ENCODE measurements at regions not wholly inside any gene's neighbourhood (a gene's known extent, or its start where the extent isn't known, plus 50 kb on each side); places are given as distances from the start of the nearest gene placed in this dataset.
A peak's percentile ranks its signal among the peaks of the same experiment; 100 is the strongest.

DNA sequence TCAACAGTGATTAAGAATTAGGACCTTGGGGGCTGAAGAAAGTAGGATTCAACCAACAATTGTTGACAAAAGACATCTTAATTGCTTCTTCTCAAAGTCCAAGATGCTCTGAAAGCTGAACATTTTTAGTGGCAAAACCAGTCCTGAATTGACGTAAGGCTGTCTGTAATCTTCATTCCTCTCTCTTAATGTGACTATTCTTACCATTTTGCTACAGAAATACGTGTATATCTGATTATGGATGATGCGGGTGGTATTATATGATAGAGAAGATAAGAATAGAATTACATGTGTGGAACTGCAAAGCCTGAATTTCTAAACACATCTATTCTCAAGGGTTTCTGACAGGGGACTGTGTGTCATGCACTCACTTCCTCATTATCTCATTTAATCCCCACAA, 130.3 kb upstream of the SASH1 start:
- no peak for DNase-seq
- Mint-ChIP-seq H3K36me3 (no peaks in the 10 kb centered on the region), H3K27ac (no peak overlapping the region), H3K4me3 (no peak overlapping the region), H3K9me3 (no peaks in the 10 kb centered on the region), H3K27me3 (peaks cover 39 to 56% of the 10 kb centered on the region in 2 donors), H3K4me1 (no peaks in the 10 kb centered on the region)
- ATAC-seq (replicated peaks), result peak; percentile 31 to 52

DNA sequence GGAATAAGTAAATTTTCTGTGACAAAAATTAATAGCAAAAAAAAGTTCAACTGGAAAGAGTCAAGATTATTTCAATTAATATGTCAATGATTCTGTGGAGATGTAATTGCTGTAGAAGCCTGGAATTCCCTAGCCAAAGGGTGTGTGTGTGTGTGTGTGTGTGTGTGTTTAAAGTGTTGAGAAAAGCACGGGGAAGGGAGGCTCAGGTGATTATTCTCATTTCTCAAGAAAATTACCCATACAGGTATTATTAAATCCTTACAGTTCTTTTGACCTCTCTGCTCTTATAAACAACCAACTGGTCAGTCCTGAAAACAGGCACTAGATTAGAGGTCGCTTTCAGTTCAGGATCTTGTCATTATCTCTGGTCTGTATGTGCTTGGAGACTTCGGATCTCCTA, 129.3 kb upstream of the SASH1 start:
- H3K4me3 Mint-ChIP-seq, result no peak overlapping the region
- H3K9me3 Mint-ChIP-seq, result no peaks in the 10 kb centered on the region
- no peaks in the 10 kb centered on the region for H3K36me3 Mint-ChIP-seq
- H3K4me1 Mint-ChIP-seq, result no peaks in the 10 kb centered on the region
- H3K27ac Mint-ChIP-seq, result no peak overlapping the region
- ATAC-seq (replicated peaks), result no peak
- peaks cover 33 to 46% of the 10 kb centered on the region in 2 donors for H3K27me3 Mint-ChIP-seq
- DNase-seq, result no peak

DNA sequence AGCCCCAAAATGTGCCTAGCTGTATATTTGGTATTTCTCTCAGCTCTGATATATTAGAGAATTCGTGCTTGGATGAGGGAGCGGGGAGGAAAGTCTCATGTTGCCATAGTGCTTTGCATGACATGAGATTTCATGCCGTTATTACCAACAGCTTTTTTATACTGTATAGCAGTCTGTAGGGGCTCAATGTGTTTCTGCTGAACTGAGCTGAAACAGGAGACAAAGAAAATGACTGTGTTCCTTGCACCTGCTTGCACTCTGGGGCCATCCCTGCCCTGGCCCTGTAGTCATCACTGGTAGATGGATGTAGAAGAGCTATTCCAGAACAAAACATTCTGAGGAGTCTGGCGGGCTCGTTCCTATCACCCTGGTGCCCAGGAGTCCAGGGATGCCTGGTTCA, 128.0 kb upstream of the SASH1 start:
- DNase-seq, result no peak
- H3K9me3 Mint-ChIP-seq, result no peaks in the 10 kb centered on the region
- no peak overlapping the region for H3K4me3 Mint-ChIP-seq
- ATAC-seq (replicated peaks), result no peak
- no peaks in the 10 kb centered on the region for H3K4me1 Mint-ChIP-seq
- no peaks in the 10 kb centered on the region for H3K36me3 Mint-ChIP-seq
- H3K27ac Mint-ChIP-seq, result no peak overlapping the region
- H3K27me3 Mint-ChIP-seq, result peaks cover 25 to 45% of the 10 kb centered on the region in 2 donors

DNA sequence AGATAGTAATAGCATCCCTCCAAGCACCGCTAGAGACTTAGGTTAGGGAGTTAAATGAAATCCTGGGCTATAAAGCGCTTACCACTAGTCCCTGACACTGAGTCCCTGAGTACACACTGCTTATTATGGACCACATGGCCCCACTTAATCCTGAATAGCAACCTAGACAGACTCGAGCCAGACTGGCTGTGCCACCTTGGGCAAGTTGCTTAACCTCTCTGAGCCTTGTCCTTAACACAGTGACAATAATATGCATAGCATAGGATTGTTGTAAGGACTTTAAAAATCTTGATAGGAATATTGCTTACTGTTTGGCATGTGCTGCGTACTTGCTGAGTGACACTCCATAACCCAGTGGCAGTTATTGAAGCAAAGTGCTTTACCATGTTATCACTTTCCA, 125.6 kb upstream of the SASH1 start:
- Mint-ChIP-seq H3K4me3 (no peak overlapping the region), H3K27me3 (peaks cover 17 to 52% of the 10 kb centered on the region in 2 donors), H3K27ac (no peak overlapping the region), H3K36me3 (no peaks in the 10 kb centered on the region), H3K9me3 (no peaks in the 10 kb centered on the region), H3K4me1 (no peaks in the 10 kb centered on the region)
- no peak for ATAC-seq (replicated peaks)
- no peak for DNase-seq

DNA sequence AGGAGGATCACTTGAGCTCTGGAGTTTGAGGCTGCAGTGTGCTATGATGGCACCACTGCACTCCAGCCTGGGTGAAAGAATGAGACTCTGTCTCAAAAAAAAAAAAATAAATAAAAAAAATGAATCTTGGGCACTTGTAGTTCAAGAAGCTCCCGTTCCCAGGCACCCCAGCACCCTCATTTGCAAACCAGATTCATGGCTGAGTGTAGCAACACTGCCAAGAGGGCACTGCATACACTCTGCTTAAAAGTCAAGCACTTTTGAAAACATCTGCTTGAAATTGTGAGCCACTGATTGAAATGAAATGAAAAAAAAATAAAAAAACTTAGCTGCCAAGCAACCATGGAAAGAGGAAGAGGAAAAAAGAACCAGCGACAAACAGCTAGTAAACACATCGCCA, 124.7 kb upstream of the SASH1 start:
- H3K9me3 Mint-ChIP-seq, result no peaks in the 10 kb centered on the region
- H3K4me1 Mint-ChIP-seq, result no peaks in the 10 kb centered on the region
- H3K36me3 Mint-ChIP-seq, result no peaks in the 10 kb centered on the region
- H3K27ac Mint-ChIP-seq, result no peak overlapping the region
- DNase-seq, result no peak
- H3K4me3 Mint-ChIP-seq, result no peak overlapping the region
- peak in 1 of 2 donors; percentile 23 for ATAC-seq (replicated peaks)
- H3K27me3 Mint-ChIP-seq, result peaks cover 12 to 44% of the 10 kb centered on the region in 2 donors

DNA sequence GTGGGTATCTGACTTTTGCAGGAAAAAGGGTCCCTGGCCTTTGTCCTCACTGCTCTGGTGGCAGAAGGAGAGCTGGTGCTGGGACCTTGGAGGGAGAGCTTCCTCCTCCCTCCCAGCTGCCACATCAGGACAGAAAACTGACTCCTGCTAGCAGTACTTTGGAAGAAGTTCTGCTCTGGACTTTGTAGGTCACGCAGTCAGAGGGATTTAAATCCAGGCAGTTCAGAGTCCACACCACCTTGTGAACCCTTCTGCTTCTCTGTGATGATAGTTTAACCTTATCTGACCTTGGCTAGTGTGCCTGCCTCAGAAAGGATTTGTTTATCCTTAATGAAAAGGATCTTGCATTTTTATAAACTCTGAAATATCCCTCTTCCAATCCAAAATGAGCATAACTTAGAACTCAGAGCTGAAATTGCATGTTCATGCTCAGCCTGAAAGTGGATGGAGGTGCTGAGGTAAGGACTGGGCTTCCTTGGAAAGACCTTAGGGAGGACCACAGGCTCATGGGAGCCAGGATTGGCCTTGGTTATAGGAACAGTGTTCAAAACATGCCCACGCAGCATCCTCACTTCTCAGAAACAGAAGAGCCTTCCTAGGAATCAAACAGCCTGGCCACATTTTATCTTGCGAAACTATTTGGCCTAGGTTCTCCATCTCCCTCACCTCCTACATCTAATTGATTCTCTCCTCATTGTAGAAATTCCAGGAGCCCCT, 123.9 kb upstream of the SASH1 start:
- Mint-ChIP-seq H3K9me3 (no peaks in the 10 kb centered on the region), H3K27ac (no peak overlapping the region), H3K36me3 (no peaks in the 10 kb centered on the region), H3K4me1 (no peaks in the 10 kb centered on the region), H3K4me3 (no peak overlapping the region), H3K27me3 (peaks cover 12 to 37% of the 10 kb centered on the region in 2 donors)
- DNase-seq (no peak), ATAC-seq (replicated peaks) (no peak)

DNA sequence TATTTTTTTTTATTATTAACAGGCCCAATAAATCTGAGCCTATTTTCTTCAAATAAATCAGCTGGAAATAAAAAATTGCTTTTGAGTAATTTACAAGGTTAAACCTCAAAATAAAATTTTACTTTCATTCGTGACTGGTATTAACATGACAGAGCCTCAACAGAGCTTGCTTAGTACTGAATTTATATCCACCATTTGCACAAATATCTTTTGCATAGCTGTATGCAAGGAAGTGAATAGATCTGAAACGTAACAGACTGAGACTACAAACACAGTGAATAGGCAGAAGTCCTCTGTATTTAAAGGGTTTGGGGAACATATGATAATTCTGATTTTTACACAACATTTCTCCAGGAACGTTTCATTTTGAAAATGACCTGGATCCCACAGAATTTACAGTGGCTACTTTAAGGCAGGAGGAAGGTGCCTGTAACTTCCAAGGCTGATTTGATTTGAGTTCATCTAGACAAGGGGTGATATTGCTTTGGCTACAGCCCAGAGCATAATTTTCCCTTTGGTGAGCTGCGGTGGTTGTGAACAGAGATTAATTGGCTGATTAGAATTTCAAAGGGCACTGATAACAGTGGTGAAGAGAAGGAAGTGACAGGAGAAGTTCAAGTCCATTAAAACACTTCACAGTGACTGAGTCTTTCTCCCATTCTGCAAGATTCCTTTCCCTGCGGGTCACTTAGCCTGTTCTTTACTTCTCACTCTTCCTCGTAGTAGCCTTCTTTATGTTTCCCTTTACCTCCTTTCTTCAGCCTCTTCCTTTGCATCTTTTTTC, 121.2 kb upstream of the SASH1 start:
- no peaks in the 10 kb centered on the region for H3K4me1 Mint-ChIP-seq
- peaks cover 0 to 2% of the 10 kb centered on the region in 2 donors for H3K9me3 Mint-ChIP-seq
- H3K4me3 Mint-ChIP-seq, result no peak overlapping the region
- H3K27ac Mint-ChIP-seq, result no peak overlapping the region
- ATAC-seq (replicated peaks) (no peak), DNase-seq (no peak)
- H3K36me3 Mint-ChIP-seq, result no peaks in the 10 kb centered on the region
- peaks cover 4 to 32% of the 10 kb centered on the region in 2 donors for H3K27me3 Mint-ChIP-seq

DNA sequence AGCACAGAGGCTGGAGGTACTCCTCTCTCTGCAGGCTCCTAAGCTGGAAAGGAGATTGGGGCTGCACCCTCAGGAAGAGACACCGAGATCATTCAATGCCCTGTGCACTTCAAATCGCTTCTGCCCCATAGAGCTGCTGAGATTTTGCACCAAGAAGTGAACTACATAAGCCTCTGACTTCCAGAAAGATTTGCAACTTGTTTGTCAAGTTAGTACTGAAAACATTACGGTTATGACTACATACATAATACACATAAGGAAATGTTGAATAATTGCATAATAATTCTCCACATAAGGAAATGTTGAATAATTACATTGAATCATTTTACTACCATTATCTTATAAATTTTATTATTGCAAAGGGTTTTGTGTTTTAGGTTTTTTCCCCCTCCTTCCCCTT, 120.3 kb upstream of the SASH1 start:
- H3K27ac Mint-ChIP-seq, result no peak overlapping the region
- no peak overlapping the region for H3K4me3 Mint-ChIP-seq
- DNase-seq, result no peak
- peaks cover 8 to 29% of the 10 kb centered on the region in 2 donors for H3K27me3 Mint-ChIP-seq
- no peaks in the 10 kb centered on the region for H3K4me1 Mint-ChIP-seq
- no peaks in the 10 kb centered on the region for H3K36me3 Mint-ChIP-seq
- ATAC-seq (replicated peaks), result no peak
- H3K9me3 Mint-ChIP-seq, result peaks cover 0 to 2% of the 10 kb centered on the region in 2 donors

DNA sequence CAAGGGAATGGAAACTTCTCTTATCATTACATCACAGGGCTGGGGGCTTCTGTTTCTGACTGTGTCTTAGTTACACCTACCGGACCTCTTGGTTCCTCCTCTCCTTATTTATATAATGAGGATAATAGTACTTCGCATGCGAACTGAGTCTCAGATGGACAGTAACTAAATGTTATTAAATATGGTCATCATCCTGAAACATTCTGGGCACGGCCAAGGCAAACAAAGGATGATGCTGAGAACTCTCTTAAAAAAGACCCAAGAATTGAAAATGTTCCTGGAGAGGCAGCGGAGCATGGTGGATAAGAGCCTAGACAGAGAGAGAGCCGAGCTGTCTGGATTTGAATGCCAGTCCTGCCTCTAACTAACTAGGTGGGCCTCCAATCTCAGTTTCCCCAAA, 119.8 kb upstream of the SASH1 start:
- Mint-ChIP-seq H3K27me3 (peaks cover 8 to 29% of the 10 kb centered on the region in 2 donors), H3K9me3 (peaks cover 0 to 2% of the 10 kb centered on the region in 2 donors), H3K27ac (no peak overlapping the region), H3K4me3 (no peak overlapping the region), H3K4me1 (no peaks in the 10 kb centered on the region), H3K36me3 (no peaks in the 10 kb centered on the region)
- no peak for DNase-seq
- ATAC-seq (replicated peaks), result no peak

DNA sequence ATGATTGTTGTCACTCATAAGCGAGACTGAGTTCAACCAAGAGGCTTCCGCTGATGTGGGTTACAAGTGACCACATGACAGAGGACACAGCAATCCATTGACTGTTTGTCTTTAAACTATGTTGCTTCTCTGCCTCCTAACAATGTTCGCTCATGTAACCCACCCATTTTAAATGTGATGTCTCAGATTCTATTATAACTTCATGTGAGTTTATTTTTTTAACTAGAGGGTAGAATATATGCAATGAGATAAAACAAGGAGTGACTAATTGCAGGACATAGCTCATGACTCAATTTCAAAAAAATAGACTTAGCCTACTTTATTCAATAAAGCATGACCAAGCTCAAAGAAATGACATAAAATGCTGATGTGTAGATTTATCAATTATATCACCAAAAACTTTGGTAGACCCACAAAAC, 119.2 kb upstream of the SASH1 start:
- ATAC-seq (replicated peaks), result no peak
- peaks cover 0 to 2% of the 10 kb centered on the region in 2 donors for H3K9me3 Mint-ChIP-seq

DNA sequence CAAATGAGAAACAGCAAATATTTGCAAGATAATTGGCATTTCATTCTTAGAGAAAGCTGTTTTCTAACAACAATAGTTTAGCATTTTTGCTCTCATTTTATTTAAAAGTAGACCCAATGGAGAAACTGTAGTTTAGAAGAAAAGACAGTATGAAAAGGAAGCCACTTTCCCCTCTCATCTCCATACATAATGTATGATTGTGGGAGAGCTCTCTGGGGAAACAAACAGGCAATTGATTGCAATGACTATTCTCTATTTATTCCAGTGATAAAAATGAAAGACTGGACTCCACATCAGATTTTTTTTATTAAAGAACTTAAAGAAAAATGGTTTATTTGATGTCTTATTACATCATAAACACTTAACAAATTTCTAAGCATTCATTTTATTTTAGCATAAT, 116.8 kb upstream of the SASH1 start:
- no peak for DNase-seq
- H3K27me3 Mint-ChIP-seq, result peaks cover 8 to 14% of the 10 kb centered on the region in 2 donors
- no peak overlapping the region for H3K4me3 Mint-ChIP-seq
- H3K4me1 Mint-ChIP-seq, result no peaks in the 10 kb centered on the region
- peaks cover 0 to 2% of the 10 kb centered on the region in 2 donors for H3K9me3 Mint-ChIP-seq
- no peak overlapping the region for H3K27ac Mint-ChIP-seq
- ATAC-seq (replicated peaks), result no peak
- no peaks in the 10 kb centered on the region for H3K36me3 Mint-ChIP-seq

More for the DNA sequence above, 119.2 kb upstream of the SASH1 start:
- no peak overlapping the region for H3K4me3 Mint-ChIP-seq
- no peaks in the 10 kb centered on the region for H3K36me3 Mint-ChIP-seq
- no peak for DNase-seq
- H3K4me1 Mint-ChIP-seq, result no peaks in the 10 kb centered on the region
- H3K27me3 Mint-ChIP-seq, result peaks cover 11 to 29% of the 10 kb centered on the region in 2 donors
- no peak overlapping the region for H3K27ac Mint-ChIP-seq

DNA sequence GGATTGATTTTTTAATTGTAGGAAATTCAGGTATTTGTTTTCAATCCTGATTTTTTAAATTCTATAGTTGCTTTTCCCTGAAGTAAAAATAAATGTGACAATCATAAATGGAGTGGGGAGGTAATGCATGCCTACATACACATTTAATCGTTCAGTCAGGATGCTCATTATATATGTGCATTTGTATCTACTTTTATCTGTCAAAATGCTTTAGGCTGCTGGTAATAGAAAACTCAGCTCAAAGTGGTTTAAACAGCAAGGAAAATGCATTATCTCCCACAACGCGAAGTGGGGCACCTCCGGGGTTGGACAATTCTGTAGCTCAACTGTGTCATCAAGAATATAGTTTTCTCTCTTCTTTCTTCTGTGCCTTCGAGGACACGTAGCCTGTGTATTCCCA, 116.4 kb upstream of the SASH1 start:
- H3K9me3 Mint-ChIP-seq, result peaks cover 0 to 2% of the 10 kb centered on the region in 2 donors
- no peaks in the 10 kb centered on the region for H3K36me3 Mint-ChIP-seq
- DNase-seq (no peak), ATAC-seq (replicated peaks) (no peak)
- no peaks in the 10 kb centered on the region for H3K4me1 Mint-ChIP-seq
- H3K4me3 Mint-ChIP-seq, result no peak overlapping the region
- peaks cover 8 to 13% of the 10 kb centered on the region in 2 donors for H3K27me3 Mint-ChIP-seq
- H3K27ac Mint-ChIP-seq, result no peak overlapping the region

DNA sequence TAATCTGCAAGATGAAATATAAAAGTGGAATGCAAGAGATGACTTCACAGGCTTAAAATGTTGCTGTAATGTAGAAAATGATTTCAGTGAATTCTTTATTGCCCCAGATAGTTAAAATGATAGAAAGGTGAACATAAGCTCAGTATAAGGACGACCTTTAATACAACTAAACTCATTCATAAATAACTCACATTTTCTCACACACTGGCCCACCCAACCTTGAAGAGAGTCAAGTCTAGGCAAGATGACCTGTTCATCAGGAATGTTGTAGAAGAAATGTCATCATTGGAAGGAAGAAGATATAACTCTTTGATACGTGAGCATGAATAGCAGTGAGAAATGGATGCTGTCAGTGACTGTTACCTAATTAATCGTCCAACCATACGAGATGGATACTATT, 111.1 kb upstream of the SASH1 start:
- H3K36me3 Mint-ChIP-seq, result no peaks in the 10 kb centered on the region
- H3K4me3 Mint-ChIP-seq, result no peak overlapping the region
- H3K4me1 Mint-ChIP-seq, result no peaks in the 10 kb centered on the region
- peaks cover 7 to 30% of the 10 kb centered on the region in 2 donors for H3K27me3 Mint-ChIP-seq
- no peak for ATAC-seq (replicated peaks)
- H3K9me3 Mint-ChIP-seq, result no peaks in the 10 kb centered on the region
- no peak overlapping the region for H3K27ac Mint-ChIP-seq
- DNase-seq, result no peak

DNA sequence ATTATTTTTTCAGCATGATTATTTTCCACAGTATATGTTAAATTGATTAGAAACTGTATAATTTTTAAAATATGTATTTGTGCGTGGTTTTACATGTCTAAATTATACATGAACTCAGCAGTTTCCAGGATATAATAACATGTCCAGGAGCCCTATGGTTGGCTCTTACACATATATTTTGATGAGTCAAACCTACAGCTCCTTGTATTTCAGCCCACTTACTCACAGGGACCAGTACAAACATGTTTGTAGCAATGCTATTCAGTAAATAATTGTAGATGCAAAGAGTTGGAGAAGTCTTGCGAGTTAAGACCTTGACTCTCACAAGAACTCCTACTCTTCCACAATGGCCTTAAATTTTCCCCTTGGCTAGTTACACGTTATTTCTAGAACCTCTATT, 107.2 kb upstream of the SASH1 start:
- Mint-ChIP-seq H3K27me3 (peaks cover 10 to 44% of the 10 kb centered on the region in 2 donors), H3K4me3 (no peak overlapping the region), H3K4me1 (no peaks in the 10 kb centered on the region), H3K9me3 (no peaks in the 10 kb centered on the region), H3K27ac (no peak overlapping the region), H3K36me3 (no peaks in the 10 kb centered on the region)
- no peak for DNase-seq
- ATAC-seq (replicated peaks), result no peak

DNA sequence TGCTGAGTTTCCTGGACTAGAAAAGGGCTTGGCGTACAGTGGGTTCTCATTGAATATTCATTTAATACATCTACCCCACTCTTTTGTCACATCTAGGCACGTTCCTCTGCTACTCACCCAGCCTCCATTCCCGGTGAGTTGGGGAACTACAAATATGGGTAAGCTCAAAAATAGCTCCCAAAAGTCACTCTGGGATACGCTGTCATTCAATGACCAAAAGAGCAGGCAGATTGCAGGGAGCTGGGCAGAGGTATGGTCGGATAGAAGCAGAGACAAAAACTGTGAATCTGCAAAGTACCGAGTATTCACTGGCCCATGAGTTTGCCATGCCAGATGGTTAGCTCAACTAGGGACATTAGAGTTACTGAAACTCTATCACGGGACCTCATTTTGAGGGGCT, 103.9 kb upstream of the SASH1 start:
- no peaks in the 10 kb centered on the region for H3K9me3 Mint-ChIP-seq
- H3K4me1 Mint-ChIP-seq, result no peaks in the 10 kb centered on the region
- no peak overlapping the region for H3K27ac Mint-ChIP-seq
- ATAC-seq (replicated peaks), result no peak
- H3K27me3 Mint-ChIP-seq, result peaks cover 10 to 24% of the 10 kb centered on the region in 2 donors
- no peak overlapping the region for H3K4me3 Mint-ChIP-seq
- no peak for DNase-seq
- no peaks in the 10 kb centered on the region for H3K36me3 Mint-ChIP-seq
